ENCODE measurements at regions not wholly inside any gene's neighbourhood (a gene's known extent, or its start where the extent isn't known, plus 50 kb on each side); places are given as distances from the start of the nearest gene placed in this dataset.

DNA sequence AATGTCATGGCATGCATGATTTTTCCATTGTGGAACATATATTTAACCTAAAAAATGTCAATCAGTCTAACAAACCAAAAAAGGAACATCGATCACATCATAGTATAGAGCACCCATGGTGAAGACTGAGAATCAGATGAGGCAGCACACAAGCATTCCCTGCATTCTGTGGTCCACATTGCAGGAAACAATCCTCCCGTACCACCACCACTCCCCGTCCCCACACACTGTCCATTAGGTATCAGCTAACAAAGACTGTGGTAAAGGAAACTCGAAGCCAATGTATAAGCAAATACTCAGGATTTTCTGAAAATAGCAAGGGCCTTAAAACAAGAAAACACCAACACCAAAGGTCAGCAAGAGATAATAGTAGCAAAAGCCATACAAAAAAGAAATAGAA is 1104.4 kb upstream of the SEMA6A start:
- FAIRE-seq (no peak), DNase-seq (no peak)
- no peak overlapping the region for H3K27ac ChIP-seq (ENCODE audit: low read depth in 1 of 3, low read length in 2 of 3)
- WGBS, 3 donors: 83 to 87% (median 83%) methylated on average over 4 of the region's 4 CpGs
- no peaks in the 10 kb centered on the region for H3K27me3 ChIP-seq (ENCODE audit: control insufficient read depth in 3 of 3, insufficient read depth in 3 of 3, low read length in 3 of 3)
- no peak overlapping the region for H3K4me3 ChIP-seq (ENCODE audit: low read depth in 1 of 3, low read length in 3 of 3)
- H3K9me3 ChIP-seq (ENCODE audit: control insufficient read depth in 2 of 2, insufficient read depth in 1 of 2, low read depth in 1 of 2, low read length in 1 of 2): no peaks in the 10 kb centered on the region
- peaks cover 0 to 6% (median 0%) of the 10 kb centered on the region in 3 donors for H3K4me1 ChIP-seq (ENCODE audit: control insufficient read depth in 3 of 3, insufficient read depth in 2 of 3, low read depth in 1 of 3, low read length in 2 of 3)
- no peaks in the 10 kb centered on the region for H3K36me3 ChIP-seq (ENCODE audit: control insufficient read depth in 3 of 3, insufficient read depth in 2 of 3, low read depth in 1 of 3, low read length in 3 of 3)

DNA sequence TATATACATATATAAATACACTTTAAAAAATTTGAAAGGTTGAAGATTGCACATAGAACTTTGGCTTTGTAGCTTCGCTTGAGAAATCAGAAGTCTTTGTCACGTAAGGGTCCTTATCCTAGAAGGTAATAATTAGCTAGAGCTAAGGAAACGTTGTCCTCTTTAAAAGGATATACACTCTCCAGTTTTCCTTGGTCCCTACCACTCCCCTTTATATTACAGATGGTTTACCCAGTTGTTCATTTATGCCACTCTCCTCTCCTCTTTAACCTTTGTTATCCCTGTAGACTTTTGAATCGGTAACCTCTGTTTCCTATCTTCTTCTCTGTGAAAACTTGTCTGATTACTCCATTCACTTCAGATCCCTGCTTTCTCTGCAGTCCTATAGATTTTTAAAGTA is 1101.0 kb upstream of the SEMA6A start:
- FAIRE-seq (no peak), DNase-seq (peak in 1 of 2 donors; percentile 53)
- H3K27me3 ChIP-seq (ENCODE audit: control insufficient read depth in 3 of 3, insufficient read depth in 3 of 3, low read length in 3 of 3): no peaks in the 10 kb centered on the region
- no peak overlapping the region for H3K27ac ChIP-seq (ENCODE audit: low read depth in 1 of 3, low read length in 2 of 3)
- no peaks in the 10 kb centered on the region for H3K36me3 ChIP-seq (ENCODE audit: control insufficient read depth in 3 of 3, insufficient read depth in 2 of 3, low read depth in 1 of 3, low read length in 3 of 3)
- WGBS, 3 donors: 17 to 62% (median 42%) methylated on average over 4 of the region's 4 CpGs
- H3K4me3 ChIP-seq (ENCODE audit: low read depth in 1 of 3, low read length in 3 of 3): no peak overlapping the region
- no peaks in the 10 kb centered on the region for H3K9me3 ChIP-seq (ENCODE audit: control insufficient read depth in 2 of 2, insufficient read depth in 1 of 2, low read depth in 1 of 2, low read length in 1 of 2)
- H3K4me1 ChIP-seq (ENCODE audit: control insufficient read depth in 3 of 3, insufficient read depth in 2 of 3, low read depth in 1 of 3, low read length in 2 of 3): peaks cover 0 to 6% (median 0%) of the 10 kb centered on the region in 3 donors

DNA sequence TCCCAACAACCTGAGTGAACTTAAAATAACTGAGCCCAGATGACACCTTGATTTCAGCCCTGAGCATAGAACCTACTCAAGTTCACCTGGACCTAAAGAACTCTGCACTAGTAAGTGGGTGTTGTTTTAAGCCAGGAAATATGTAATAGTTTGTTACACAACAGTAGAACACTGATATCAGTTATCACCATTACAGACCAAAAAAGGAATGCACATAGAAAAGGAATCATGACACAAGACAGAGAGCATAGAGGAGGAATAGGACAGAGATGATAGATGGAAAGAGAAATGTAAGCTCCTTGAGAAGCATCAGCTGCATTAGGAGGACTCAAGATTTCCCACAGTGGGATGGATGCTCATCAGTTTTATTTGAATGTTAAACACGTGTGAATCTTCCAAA is 1096.9 kb upstream of the SEMA6A start:
- H3K4me3 ChIP-seq (ENCODE audit: low read depth in 1 of 3, low read length in 3 of 3): no peak overlapping the region
- DNase-seq (peak in 1 of 2 donors; percentile 30), FAIRE-seq (no peak)
- peak overlapping the region in 1 of 3 donors; percentile 8 for H3K27ac ChIP-seq (ENCODE audit: low read depth in 1 of 3, low read length in 2 of 3)
- no peaks in the 10 kb centered on the region for H3K27me3 ChIP-seq (ENCODE audit: control insufficient read depth in 3 of 3, insufficient read depth in 3 of 3, low read length in 3 of 3)
- no peaks in the 10 kb centered on the region for H3K36me3 ChIP-seq (ENCODE audit: control insufficient read depth in 3 of 3, insufficient read depth in 2 of 3, low read depth in 1 of 3, low read length in 3 of 3)
- peaks cover 0 to 6% (median 0%) of the 10 kb centered on the region in 3 donors for H3K4me1 ChIP-seq (ENCODE audit: control insufficient read depth in 3 of 3, insufficient read depth in 2 of 3, low read depth in 1 of 3, low read length in 2 of 3)
- WGBS, 3 donors: 64 to 68% (median 68%) methylated on average over 1 of the region's 1 CpG
- no peaks in the 10 kb centered on the region for H3K9me3 ChIP-seq (ENCODE audit: control insufficient read depth in 2 of 2, insufficient read depth in 1 of 2, low read depth in 1 of 2, low read length in 1 of 2)

DNA sequence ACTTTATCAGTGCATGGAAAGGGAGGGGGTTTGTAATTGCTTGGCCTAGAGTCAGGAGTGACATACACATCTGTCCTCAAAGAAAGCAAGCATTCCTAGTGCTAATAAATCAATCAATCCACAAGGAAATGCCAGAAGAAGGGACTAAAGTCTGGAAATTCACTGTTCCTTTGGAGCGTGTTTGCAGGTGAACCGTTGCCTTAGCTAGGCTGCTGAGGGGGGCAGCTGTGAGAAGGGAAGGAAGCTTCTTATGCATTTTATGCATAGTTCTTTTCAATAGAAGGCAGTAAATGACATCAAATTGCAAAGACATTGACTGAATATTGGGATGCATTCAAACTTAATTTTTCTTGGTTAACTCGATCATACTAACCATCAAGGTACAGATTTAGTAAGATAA is 1092.5 kb upstream of the SEMA6A start:
- Histone ChIP-seq H3K4me1 (ENCODE audit: control insufficient read depth in 3 of 3, insufficient read depth in 2 of 3, low read depth in 1 of 3, low read length in 2 of 3) (no peaks in the 10 kb centered on the region), H3K36me3 (ENCODE audit: control insufficient read depth in 3 of 3, insufficient read depth in 2 of 3, low read depth in 1 of 3, low read length in 3 of 3) (no peaks in the 10 kb centered on the region), H3K9me3 (ENCODE audit: control insufficient read depth in 2 of 2, insufficient read depth in 1 of 2, low read depth in 1 of 2, low read length in 1 of 2) (no peaks in the 10 kb centered on the region), H3K27ac (ENCODE audit: low read depth in 1 of 3, low read length in 2 of 3) (no peak overlapping the region), H3K27me3 (ENCODE audit: control insufficient read depth in 3 of 3, insufficient read depth in 3 of 3, low read length in 3 of 3) (no peaks in the 10 kb centered on the region), H3K4me3 (ENCODE audit: low read depth in 1 of 3, low read length in 3 of 3) (no peak overlapping the region)
- DNase-seq (peak in 1 of 2 donors; percentile 35), FAIRE-seq (no peak)
- WGBS, 3 donors: 29 to 39% (median 34%) methylated on average over 3 of the region's 3 CpGs

DNA sequence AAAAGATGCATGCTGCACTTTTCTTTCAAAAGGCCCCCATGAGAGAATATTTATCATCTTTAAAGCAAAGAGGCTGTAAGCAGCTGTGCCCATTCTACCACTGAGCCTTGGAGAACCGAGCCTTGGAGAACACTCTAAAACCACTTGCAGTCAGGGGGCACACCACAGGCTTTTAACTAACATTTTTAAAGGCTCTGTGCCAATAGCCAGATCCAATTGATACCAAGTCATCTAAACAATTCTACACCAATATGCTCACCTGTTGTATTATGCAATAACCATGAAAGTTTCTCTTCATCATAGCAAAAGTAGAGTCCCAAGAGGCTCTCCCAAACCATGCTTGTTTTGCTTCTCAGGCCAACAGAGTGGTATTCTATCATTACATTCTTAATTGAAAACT is 1090.5 kb upstream of the SEMA6A start:
- no peak overlapping the region for H3K27ac ChIP-seq (ENCODE audit: low read depth in 1 of 3, low read length in 2 of 3)
- H3K4me1 ChIP-seq (ENCODE audit: control insufficient read depth in 3 of 3, insufficient read depth in 2 of 3, low read depth in 1 of 3, low read length in 2 of 3): no peaks in the 10 kb centered on the region
- no peak for FAIRE-seq
- no peak overlapping the region for H3K4me3 ChIP-seq (ENCODE audit: low read depth in 1 of 3, low read length in 3 of 3)
- WGBS, 3 donors: 52 to 74% (median 74%) methylated on average over 1 of the region's 1 CpG
- H3K27me3 ChIP-seq (ENCODE audit: control insufficient read depth in 3 of 3, insufficient read depth in 3 of 3, low read length in 3 of 3): no peaks in the 10 kb centered on the region
- no peaks in the 10 kb centered on the region for H3K9me3 ChIP-seq (ENCODE audit: control insufficient read depth in 2 of 2, insufficient read depth in 1 of 2, low read depth in 1 of 2, low read length in 1 of 2)
- H3K36me3 ChIP-seq (ENCODE audit: control insufficient read depth in 3 of 3, insufficient read depth in 2 of 3, low read depth in 1 of 3, low read length in 3 of 3): no peaks in the 10 kb centered on the region
- no peak for DNase-seq

DNA sequence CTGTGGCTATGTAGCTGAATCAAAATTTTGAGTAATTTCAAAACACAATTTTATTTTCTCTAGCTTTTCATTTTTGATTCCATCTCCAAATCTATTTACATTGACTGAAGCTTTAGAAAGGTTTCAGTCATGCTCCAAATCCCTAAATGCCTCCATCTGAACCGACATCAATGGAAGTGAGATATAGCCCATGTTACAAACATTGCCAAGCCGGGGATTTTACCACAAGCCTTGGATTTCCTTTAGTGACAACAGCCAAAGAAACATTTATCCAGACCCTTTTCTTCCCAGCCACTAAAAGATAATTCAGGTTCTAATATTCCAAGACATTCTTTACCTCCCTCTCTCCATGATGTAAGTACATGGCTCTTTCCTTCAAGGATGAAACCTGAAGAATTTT is 1087.7 kb upstream of the SEMA6A start:
- Histone ChIP-seq H3K36me3 (ENCODE audit: control insufficient read depth in 3 of 3, insufficient read depth in 2 of 3, low read depth in 1 of 3, low read length in 3 of 3) (no peaks in the 10 kb centered on the region), H3K27me3 (ENCODE audit: control insufficient read depth in 3 of 3, insufficient read depth in 3 of 3, low read length in 3 of 3) (no peaks in the 10 kb centered on the region), H3K9me3 (ENCODE audit: control insufficient read depth in 2 of 2, insufficient read depth in 1 of 2, low read depth in 1 of 2, low read length in 1 of 2) (no peaks in the 10 kb centered on the region), H3K4me1 (ENCODE audit: control insufficient read depth in 3 of 3, insufficient read depth in 2 of 3, low read depth in 1 of 3, low read length in 2 of 3) (no peaks in the 10 kb centered on the region), H3K27ac (ENCODE audit: low read depth in 1 of 3, low read length in 2 of 3) (no peak overlapping the region), H3K4me3 (ENCODE audit: low read depth in 1 of 3, low read length in 3 of 3) (no peak overlapping the region)
- FAIRE-seq: no peak
- 79 to 92% (median 86%) methylated on average over 2 of the region's 2 CpGs for WGBS, 3 donors
- DNase-seq: no peak

DNA sequence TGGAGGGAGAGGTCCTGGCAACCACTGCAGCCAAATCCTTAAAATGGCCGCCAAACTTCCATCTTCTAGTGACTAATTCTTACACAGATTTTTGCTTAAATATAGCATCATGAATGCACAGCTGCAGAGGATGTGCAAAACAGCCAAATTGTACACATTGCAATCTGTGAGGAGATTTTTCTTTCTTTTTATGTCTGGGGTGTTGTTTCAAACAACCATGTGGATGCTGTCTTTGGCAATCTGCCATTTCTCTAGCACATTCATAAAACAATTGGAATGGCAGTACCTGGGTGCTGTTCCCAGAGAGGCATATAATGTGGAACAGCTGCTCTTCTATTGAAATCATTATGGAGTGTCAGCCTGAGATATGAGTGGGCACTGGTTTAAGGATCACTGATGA is 1082.9 kb upstream of the SEMA6A start:
- Histone ChIP-seq H3K27ac (ENCODE audit: low read depth in 1 of 3, low read length in 2 of 3) (no peak overlapping the region), H3K9me3 (ENCODE audit: control insufficient read depth in 2 of 2, insufficient read depth in 1 of 2, low read depth in 1 of 2, low read length in 1 of 2) (no peaks in the 10 kb centered on the region), H3K36me3 (ENCODE audit: control insufficient read depth in 3 of 3, insufficient read depth in 2 of 3, low read depth in 1 of 3, low read length in 3 of 3) (no peaks in the 10 kb centered on the region), H3K4me1 (ENCODE audit: control insufficient read depth in 3 of 3, insufficient read depth in 2 of 3, low read depth in 1 of 3, low read length in 2 of 3) (no peaks in the 10 kb centered on the region), H3K4me3 (ENCODE audit: low read depth in 1 of 3, low read length in 3 of 3) (no peak overlapping the region), H3K27me3 (ENCODE audit: control insufficient read depth in 3 of 3, insufficient read depth in 3 of 3, low read length in 3 of 3) (no peaks in the 10 kb centered on the region)
- FAIRE-seq (no peak), DNase-seq (no peak)
- 69 to 87% (median 79%) methylated on average over 1 of the region's 1 CpG for WGBS, 3 donors

DNA sequence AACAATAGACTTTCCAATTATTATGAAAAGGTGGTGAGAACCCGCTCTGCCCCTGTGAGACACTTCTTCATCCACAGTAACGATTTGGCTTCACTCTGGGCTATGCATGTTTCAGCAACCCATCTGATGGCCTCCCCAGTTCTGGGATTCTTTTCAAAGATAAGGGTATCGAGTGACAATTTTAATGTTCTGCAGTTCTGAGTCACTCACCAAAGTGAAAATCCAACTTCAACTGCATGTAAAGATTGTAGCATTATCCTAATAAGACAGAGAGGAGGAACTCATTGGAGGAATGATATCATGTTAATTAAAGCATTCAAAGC is 1078.3 kb upstream of the SEMA6A start:
- no peaks in the 10 kb centered on the region for H3K4me1 ChIP-seq (ENCODE audit: control insufficient read depth in 3 of 3, insufficient read depth in 2 of 3, low read depth in 1 of 3, low read length in 2 of 3)
- no peaks in the 10 kb centered on the region for H3K9me3 ChIP-seq (ENCODE audit: control insufficient read depth in 2 of 2, insufficient read depth in 1 of 2, low read depth in 1 of 2, low read length in 1 of 2)
- 74 to 86% (median 76%) methylated on average over 3 of the region's 3 CpGs for WGBS, 3 donors
- H3K4me3 ChIP-seq (ENCODE audit: low read depth in 1 of 3, low read length in 3 of 3): no peak overlapping the region
- H3K27ac ChIP-seq (ENCODE audit: low read depth in 1 of 3, low read length in 2 of 3): no peak overlapping the region
- DNase-seq (no peak), FAIRE-seq (no peak)
- no peaks in the 10 kb centered on the region for H3K36me3 ChIP-seq (ENCODE audit: control insufficient read depth in 3 of 3, insufficient read depth in 2 of 3, low read depth in 1 of 3, low read length in 3 of 3)
- no peaks in the 10 kb centered on the region for H3K27me3 ChIP-seq (ENCODE audit: control insufficient read depth in 3 of 3, insufficient read depth in 3 of 3, low read length in 3 of 3)

DNA sequence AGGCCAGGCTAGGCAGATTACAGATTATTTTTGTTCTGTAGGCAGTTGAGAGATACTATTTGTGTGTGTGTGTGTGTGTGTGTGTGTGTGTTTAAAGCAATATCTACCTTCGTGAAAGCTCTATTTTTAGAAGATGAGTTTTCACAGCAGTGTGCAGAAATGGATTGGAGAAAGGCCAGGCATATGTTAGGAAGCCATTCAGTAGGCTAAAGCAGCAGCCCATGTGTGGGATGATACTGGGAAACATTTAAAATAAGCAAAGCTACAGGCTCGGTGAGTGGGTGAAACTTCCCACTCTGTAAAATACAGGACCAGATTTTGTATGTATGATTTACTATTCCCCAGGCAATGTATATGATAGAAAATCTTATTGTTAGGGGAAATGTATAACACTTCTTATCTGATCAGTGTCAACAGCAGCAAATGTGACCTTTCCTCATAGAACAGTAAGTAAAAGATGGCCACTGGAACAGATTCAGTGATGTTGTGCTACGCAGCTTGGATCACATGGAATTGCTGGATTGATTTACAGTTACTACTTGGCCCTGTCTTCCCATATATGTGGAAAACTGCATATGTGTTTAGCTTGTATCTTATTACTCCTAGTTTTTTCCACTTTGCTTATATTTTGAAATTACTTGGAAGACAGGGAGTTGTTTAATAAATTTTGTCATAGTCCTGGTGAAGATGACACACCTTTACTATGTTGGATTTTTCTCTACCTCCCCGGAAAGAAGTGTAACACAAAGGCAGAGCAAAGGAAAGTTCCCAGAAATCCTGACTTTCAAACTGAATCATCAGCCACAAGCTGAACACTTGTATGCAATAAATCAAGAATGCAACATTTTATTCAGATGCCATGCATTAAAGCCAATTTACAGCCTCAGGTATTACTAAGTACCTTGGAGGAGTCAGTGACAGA is 1077.7 kb upstream of the SEMA6A start:
- H3K36me3 ChIP-seq (ENCODE audit: control insufficient read depth in 3 of 3, insufficient read depth in 2 of 3, low read depth in 1 of 3, low read length in 3 of 3): no peaks in the 10 kb centered on the region
- FAIRE-seq: no peak
- no peak overlapping the region for H3K4me3 ChIP-seq (ENCODE audit: low read depth in 1 of 3, low read length in 3 of 3)
- 70 to 71% (median 71%) methylated on average over 4 of the region's 4 CpGs for WGBS, 3 donors
- no peak for DNase-seq
- H3K27ac ChIP-seq (ENCODE audit: low read depth in 1 of 3, low read length in 2 of 3): no peak overlapping the region
- H3K4me1 ChIP-seq (ENCODE audit: control insufficient read depth in 3 of 3, insufficient read depth in 2 of 3, low read depth in 1 of 3, low read length in 2 of 3): no peaks in the 10 kb centered on the region
- H3K9me3 ChIP-seq (ENCODE audit: control insufficient read depth in 2 of 2, insufficient read depth in 1 of 2, low read depth in 1 of 2, low read length in 1 of 2): no peaks in the 10 kb centered on the region
- H3K27me3 ChIP-seq (ENCODE audit: control insufficient read depth in 3 of 3, insufficient read depth in 3 of 3, low read length in 3 of 3): no peaks in the 10 kb centered on the region
